Progenitor cell of endocrine pancreas (in vitro differentiated cells): ENCODE measurements at regions not wholly inside any gene's neighbourhood (a gene's known extent, or its start where the extent isn't known, plus 50 kb on each side); places are given as distances from the start of the nearest gene placed in this dataset.

Source experiments
- DNase-seq: peaks from one replicate; pipeline ENCODE4 v3.0.0; 2021; ENCODE audit warnings: low spot score; ENCODE audit not compliant: unreplicated experiment
- H3K27ac Mint-ChIP-seq: 2 replicates; pipeline ENCODE4 v1.8.0; 2021; ENCODE audit warnings: mild to moderate bottlenecking, moderate library complexity, mixed read lengths
- H3K27me3 Mint-ChIP-seq: 2 replicates; pipeline ENCODE4 v1.8.0; 2021; ENCODE audit warnings: mixed read lengths
- H3K36me3 Mint-ChIP-seq: 2 replicates; pipeline ENCODE4 v1.8.0; 2022; ENCODE audit warnings: mixed read lengths; ENCODE audit not compliant: insufficient read depth
- H3K4me1 Mint-ChIP-seq: 2 replicates; pipeline ENCODE4 v1.8.0; 2021; ENCODE audit warnings: low read depth, mixed read lengths
- H3K4me3 Mint-ChIP-seq: 2 replicates; pipeline ENCODE4 v1.8.0; 2021; ENCODE audit warnings: low read depth, mild to moderate bottlenecking, moderate library complexity, mixed read lengths
- H3K9me3 Mint-ChIP-seq: 2 replicates; pipeline ENCODE4 v1.8.0; 2021; ENCODE audit warnings: low read depth, mixed read lengths
- CTCF ChIP-seq: fragments of 200-600 bp; sonication (generic); IDR thresholded peaks from one replicate; pipeline ENCODE4 v1.5.0; 2021; ENCODE audit warnings: antibody characterized with exemption, mild to moderate bottlenecking; ENCODE audit not compliant: unreplicated experiment

- no peak overlapping the region for H3K4me3 Mint-ChIP-seq
- no peak for DNase-seq
- peaks cover 13% of the 10 kb centered on the region for H3K27me3 Mint-ChIP-seq
- no peaks in the 10 kb centered on the region for H3K4me1 Mint-ChIP-seq
- no peaks in the 10 kb centered on the region for H3K9me3 Mint-ChIP-seq
- no peaks in the 10 kb centered on the region for H3K36me3 Mint-ChIP-seq
- TF ChIP-seq CTCF, result no peak
- no peak overlapping the region for H3K27ac Mint-ChIP-seq
These were observed 461.2 kb downstream of the BRD1 start for GRCh38 chr22:49366437-49366836.

GRCh38 chr22:49365910-49366309 is 461.8 kb downstream of the BRD1 start:
- H3K36me3 Mint-ChIP-seq, result no peaks in the 10 kb centered on the region
- TF ChIP-seq CTCF, result no peak
- H3K4me3 Mint-ChIP-seq, result no peak overlapping the region
- H3K27me3 Mint-ChIP-seq, result peaks cover 15% of the 10 kb centered on the region
- no peaks in the 10 kb centered on the region for H3K9me3 Mint-ChIP-seq
- no peak overlapping the region for H3K27ac Mint-ChIP-seq
- H3K4me1 Mint-ChIP-seq, result no peaks in the 10 kb centered on the region
- DNase-seq, result no peak

- Mint-ChIP-seq H3K9me3 (no peaks in the 10 kb centered on the region), H3K36me3 (no peaks in the 10 kb centered on the region)
These were observed 462.4 kb downstream of the BRD1 start for GRCh38 chr22:49365191-49365837.

GRCh38 chr22:49364398-49364797 is 463.3 kb downstream of the BRD1 start:
- no peak for DNase-seq
- TF ChIP-seq CTCF, result no peak
- Mint-ChIP-seq H3K36me3 (no peaks in the 10 kb centered on the region), H3K4me3 (no peak overlapping the region), H3K27me3 (peaks cover 15% of the 10 kb centered on the region), H3K4me1 (no peaks in the 10 kb centered on the region), H3K27ac (no peak overlapping the region), H3K9me3 (no peaks in the 10 kb centered on the region)

More at GRCh38 chr22:49365191-49365837, 462.4 kb downstream of the BRD1 start:
- Mint-ChIP-seq H3K4me1 (no peaks in the 10 kb centered on the region), H3K27me3 (peaks cover 15% of the 10 kb centered on the region), H3K27ac (no peak overlapping the region), H3K4me3 (no peak overlapping the region)
- TF ChIP-seq CTCF, result no peak
- no peak for DNase-seq

DNA sequence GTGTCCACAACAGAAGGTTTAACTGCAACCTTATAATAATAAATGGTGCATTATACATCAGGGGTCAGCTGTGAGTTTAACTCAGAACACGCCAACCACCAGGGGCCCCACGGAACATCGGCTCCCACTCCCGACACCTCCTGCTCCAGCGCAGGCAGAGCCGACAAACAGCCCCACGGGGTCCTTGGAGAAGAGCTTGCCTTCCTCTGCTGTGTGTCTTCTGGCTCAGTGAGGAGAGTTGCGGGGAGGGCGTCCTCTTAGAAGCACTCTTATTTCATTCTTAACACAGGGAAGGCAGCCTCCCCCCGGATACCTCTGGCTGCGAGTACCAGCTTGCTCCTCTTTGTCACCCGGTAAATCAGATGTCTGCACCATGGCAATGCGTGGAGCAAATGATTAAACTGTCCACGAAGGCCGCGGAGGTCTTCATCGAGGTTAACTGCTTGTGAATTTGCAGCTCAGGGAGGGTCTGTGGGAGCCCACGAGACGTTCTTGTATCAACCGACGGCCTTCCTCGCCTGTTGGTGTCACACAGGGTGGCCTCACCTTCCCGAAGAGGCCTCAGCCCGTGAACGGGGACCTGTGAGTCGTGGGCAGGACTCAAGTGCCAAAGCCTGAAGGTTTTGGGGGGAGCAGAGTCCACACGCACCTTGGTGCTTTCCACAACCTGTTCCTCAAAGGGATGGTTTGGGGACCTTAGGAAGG is 464.0 kb downstream of the BRD1 start:
- no peaks in the 10 kb centered on the region for H3K4me1 Mint-ChIP-seq

More for the DNA sequence above, 464.0 kb downstream of the BRD1 start:
- TF ChIP-seq CTCF, result no peak
- Mint-ChIP-seq H3K4me3 (no peak overlapping the region), H3K36me3 (no peaks in the 10 kb centered on the region), H3K9me3 (no peaks in the 10 kb centered on the region), H3K27me3 (peaks cover 11% of the 10 kb centered on the region), H3K27ac (no peak overlapping the region)
- DNase-seq, result no peak
